ENCODE measurements at regions not wholly inside any gene's neighbourhood (a gene's known extent, or its start where the extent isn't known, plus 50 kb on each side); places are given as distances from the start of the nearest gene placed in this dataset.

DNA sequence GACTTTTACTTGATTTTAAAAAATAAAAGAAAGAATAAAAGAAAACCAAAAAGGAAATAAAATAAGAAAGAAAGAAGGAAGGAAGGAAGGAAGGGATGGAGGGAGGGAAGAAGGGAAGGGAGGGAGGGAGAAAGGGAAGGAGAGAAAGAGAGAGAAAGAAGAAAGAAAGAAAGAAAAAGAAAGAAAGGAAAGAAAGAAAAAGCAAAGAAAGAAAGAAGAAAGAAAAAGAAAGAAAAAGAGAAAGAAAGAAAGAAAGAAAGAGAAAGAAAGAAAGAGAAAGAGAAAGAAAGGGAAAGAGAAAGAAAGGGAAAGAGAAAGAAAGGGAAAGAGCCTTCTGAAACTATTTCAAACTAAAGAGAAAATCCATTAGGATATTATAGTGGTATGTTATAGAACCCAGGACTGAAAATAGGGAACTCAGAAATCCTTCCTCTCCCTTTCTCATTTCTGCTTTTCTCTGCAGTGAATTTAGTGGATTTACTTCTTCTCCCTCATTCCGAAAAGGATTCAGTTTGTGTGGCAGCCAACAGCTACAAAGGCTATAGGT lies 414.7 kb upstream of the CCNG1 start:
- no peak for DNase-seq (ENCODE audit: low read depth, low spot score)
- no peaks in the 10 kb centered on the region for H3K36me3 ChIP-seq (ENCODE audit: control insufficient read depth in 2 of 2, extremely low read depth in 1 of 2, insufficient read depth in 2 of 2, low read length in 2 of 2)
- ChIA-PET CTCF (no interaction called here), POLR2A (no interaction called here)
- H3K9me3 ChIP-seq (replicated peaks; ENCODE audit: control insufficient read depth, insufficient read depth, low read length), result no peaks in the 10 kb centered on the region
- no peak overlapping the region for H3K27ac ChIP-seq (ENCODE audit: insufficient read depth, low read depth, low read length)
- intact Hi-C loops (cut with micrococcal nuclease), result no loop called here
- H3K4me2 ChIP-seq (ENCODE audit: insufficient read depth, low read length), result no peak overlapping the region
- H2AFZ ChIP-seq (ENCODE audit: low read depth, low read length), result no peak overlapping the region
- BruUV-seq (replicated peaks), result no TSS peak
- H3K27me3 ChIP-seq (ENCODE audit: control insufficient read depth in 2 of 2, insufficient read depth in 2 of 2, low read length in 2 of 2), result no peaks in the 10 kb centered on the region
- H3K9me1 ChIP-seq (replicated peaks; ENCODE audit: control insufficient read depth, extremely low read depth, insufficient read depth, low read length), result no peaks in the 10 kb centered on the region
- H4K20me1 ChIP-seq (replicated peaks; ENCODE audit: control insufficient read depth, extremely low read depth, insufficient read depth, low read length), result no peaks in the 10 kb centered on the region
- no peak for TF ChIP-seq FOS (IDR thresholded peaks at IDR 0.05; ENCODE audit: borderline replicate concordance, insufficient read depth, low read length)
- TF ChIP-seq, protein P1, sequence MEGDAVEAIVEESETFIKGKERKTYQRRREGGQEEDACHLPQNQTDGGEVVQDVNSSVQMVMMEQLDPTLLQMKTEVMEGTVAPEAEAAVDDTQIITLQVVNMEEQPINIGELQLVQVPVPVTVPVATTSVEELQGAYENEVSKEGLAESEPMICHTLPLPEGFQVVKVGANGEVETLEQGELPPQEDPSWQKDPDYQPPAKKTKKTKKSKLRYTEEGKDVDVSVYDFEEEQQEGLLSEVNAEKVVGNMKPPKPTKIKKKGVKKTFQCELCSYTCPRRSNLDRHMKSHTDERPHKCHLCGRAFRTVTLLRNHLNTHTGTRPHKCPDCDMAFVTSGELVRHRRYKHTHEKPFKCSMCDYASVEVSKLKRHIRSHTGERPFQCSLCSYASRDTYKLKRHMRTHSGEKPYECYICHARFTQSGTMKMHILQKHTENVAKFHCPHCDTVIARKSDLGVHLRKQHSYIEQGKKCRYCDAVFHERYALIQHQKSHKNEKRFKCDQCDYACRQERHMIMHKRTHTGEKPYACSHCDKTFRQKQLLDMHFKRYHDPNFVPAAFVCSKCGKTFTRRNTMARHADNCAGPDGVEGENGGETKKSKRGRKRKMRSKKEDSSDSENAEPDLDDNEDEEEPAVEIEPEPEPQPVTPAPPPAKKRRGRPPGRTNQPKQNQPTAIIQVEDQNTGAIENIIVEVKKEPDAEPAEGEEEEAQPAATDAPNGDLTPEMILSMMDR (IDR thresholded peaks at IDR 0.05; ENCODE audit: extremely low read depth in 1 of 2, insufficient read depth in 1 of 2, low read depth in 1 of 2, low read length in 2 of 2), result no peak
- no peak for TF ChIP-seq MYC (IDR thresholded peaks at IDR 0.05; ENCODE audit: low read depth, low read length)
- no peak for TF ChIP-seq POLR2A (IDR thresholded peaks at IDR 0.05; ENCODE audit: low read depth, low read length)
- TF ChIP-seq, protein P2, sequence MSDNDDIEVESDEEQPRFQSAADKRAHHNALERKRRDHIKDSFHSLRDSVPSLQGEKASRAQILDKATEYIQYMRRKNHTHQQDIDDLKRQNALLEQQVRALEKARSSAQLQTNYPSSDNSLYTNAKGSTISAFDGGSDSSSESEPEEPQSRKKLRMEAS (IDR thresholded peaks at IDR 0.05; ENCODE audit: insufficient read depth, insufficient read length), result no peak
- TF ChIP-seq JUN (IDR thresholded peaks at IDR 0.05; ENCODE audit: borderline replicate concordance, insufficient read depth, insufficient read length, low read depth), result no peak
- no peak for TF ChIP-seq GATA2 (IDR thresholded peaks at IDR 0.05; ENCODE audit: insufficient read depth, insufficient read length, low read depth, low read length)
- TF ChIP-seq EZH2 (IDR thresholded peaks at IDR 0.05; ENCODE audit: borderline replicate concordance, low read depth, low read length, severe bottlenecking), result no peak
- no peak for TF ChIP-seq POLR2AphosphoS5 (IDR thresholded peaks at IDR 0.05; ENCODE audit: insufficient read depth, low read depth, low read length)
- H3K4me3 ChIP-seq (replicated peaks in 1 of 3; ENCODE audit: insufficient read depth in 1 of 3, low read depth in 1 of 3, low read length in 3 of 3), result no peak overlapping the region
- H3K4me1 ChIP-seq (ENCODE audit: control insufficient read depth, extremely low read depth, insufficient read depth, low read length), result no peaks in the 10 kb centered on the region
- H3K79me2 ChIP-seq (ENCODE audit: control insufficient read depth, insufficient read depth, low read length), result no peaks in the 10 kb centered on the region
- no peak for FAIRE-seq
- no peak overlapping the region for H3K9ac ChIP-seq (replicated peaks; ENCODE audit: extremely low read depth, insufficient read depth, low read length)
- dilution Hi-C loops (cut with MboI; ENCODE audit: extremely low pct_ligation_motif_present, low sequenced_read_pairs), result no loop called here

Measured in endothelial cell of umbilical vein (primary cell).